MM.1S (cell line): ENCODE measurements at regions not wholly inside any gene's neighbourhood (a gene's known extent, or its start where the extent isn't known, plus 50 kb on each side); places are given as distances from the start of the nearest gene placed in this dataset.

Experiments used
- DNase-seq: peaks from one replicate; pipeline ENCODE4 v3.0.0-alpha.2; 2015
- H2AFZ ChIP-seq: fragments of 300-600 bp; sonication (generic); 2 replicates; pipeline ENCODE4 v1.6.0; 2016; ENCODE audit warnings: antibody characterized with exemption, low read length
- H3F3A ChIP-seq: fragments of 300-600 bp; sonication (generic); 2 replicates; pipeline ENCODE4 v1.6.1; 2016; ENCODE audit warnings: mild to moderate bottlenecking, antibody characterized with exemption, low read length, moderate library complexity, mixed read lengths; ENCODE audit not compliant: insufficient read depth
- H3K27ac ChIP-seq: fragments of 300-600 bp; sonication (generic); 2 replicates; pipeline ENCODE4 v1.5.1; 2016; ENCODE audit warnings: mild to moderate bottlenecking, low read length
- H3K27me3 ChIP-seq: fragments of 300-600 bp; sonication (generic); replicated peaks from 2 replicates; pipeline ENCODE4 v1.6.0; 2016; ENCODE audit warnings: low read length; ENCODE audit not compliant: insufficient read depth
- H3K36me3 ChIP-seq: fragments of 300-600 bp; sonication (generic); replicated peaks from 2 replicates; pipeline ENCODE4 v1.6.1; 2016; ENCODE audit warnings: mild to moderate bottlenecking, low read length, mixed read lengths; ENCODE audit not compliant: insufficient read depth
- H3K4me1 ChIP-seq: fragments of 300-600 bp; sonication (generic); 2 replicates; pipeline ENCODE4 v1.6.1; 2016; ENCODE audit warnings: low read length, mixed read lengths
- H3K4me2 ChIP-seq: fragments of 300-600 bp; sonication (generic); 2 replicates; pipeline ENCODE4 v1.6.0; 2016; ENCODE audit warnings: low read depth, low read length
- H3K4me3 ChIP-seq: fragments of 300-600 bp; sonication (generic); 2 replicates; pipeline ENCODE4 v1.5.1; 2016; ENCODE audit warnings: low read length, mixed read lengths
- H3K79me2 ChIP-seq: fragments of 300-600 bp; sonication (generic); 2 replicates; pipeline ENCODE4 v1.6.1; 2016; ENCODE audit warnings: mixed run types, low read length, mixed read lengths
- H3K9ac ChIP-seq: fragments of 300-600 bp; sonication (generic); 2 replicates; pipeline ENCODE4 v1.6.1; 2016; ENCODE audit warnings: low read length, mixed read lengths
- H3K9me2 ChIP-seq: fragments of 300-600 bp; sonication (generic); replicated peaks from 2 replicates; pipeline ENCODE4 v1.6.1; 2016; ENCODE audit warnings: mild to moderate bottlenecking, low read length, mixed read lengths; ENCODE audit not compliant: insufficient read depth
- H3K9me3 ChIP-seq: fragments of 300-600 bp; sonication (generic); replicated peaks from 2 replicates; pipeline ENCODE4 v1.6.1; 2016; ENCODE audit warnings: mild to moderate bottlenecking, low read length, mixed read lengths; ENCODE audit not compliant: insufficient read depth
- H4K20me1 ChIP-seq: fragments of 300-600 bp; sonication (generic); 2 replicates; pipeline ENCODE4 v1.6.1; 2016; ENCODE audit warnings: mild to moderate bottlenecking, low read length, moderate library complexity, mixed read lengths; ENCODE audit not compliant: insufficient read depth
- CTCF ChIP-seq: fragments of 300-600 bp; sonication (generic); IDR thresholded peaks from 2 replicates; pipeline ENCODE4 v1.5.1; 2016; ENCODE audit warnings: antibody characterized with exemption, low read length, mixed read lengths
- EZH2 ChIP-seq: fragments of 300-600 bp; sonication (generic); optimal IDR thresholded peaks from 2 replicates; pipeline ENCODE3; 2017; ENCODE audit warnings: low read depth, mild to moderate bottlenecking, antibody characterized with exemption, low read length, mixed read lengths
- EZH2phosphoT487 ChIP-seq: fragments of 300-600 bp; sonication (generic); IDR thresholded peaks from 2 replicates; pipeline ENCODE4 v1.6.1; 2018; ENCODE audit warnings: antibody characterized with exemption, low read length

GRCh38 chr1:191839891-191840290 lies 318.4 kb upstream of the RGS18 start:
- H3K9me2 ChIP-seq = no peaks in the 10 kb centered on the region
- H3F3A ChIP-seq = no peaks in the 10 kb centered on the region
- no peak overlapping the region for H3K4me2 ChIP-seq
- H3K27me3 ChIP-seq = no peaks in the 10 kb centered on the region
- no peak overlapping the region for H3K27ac ChIP-seq
- H2AFZ ChIP-seq = no peak overlapping the region
- no peaks in the 10 kb centered on the region for H3K36me3 ChIP-seq
- no peak overlapping the region for H3K4me3 ChIP-seq
- DNase-seq = no peak
- H3K9me3 ChIP-seq = no peaks in the 10 kb centered on the region
- no peak overlapping the region for H3K9ac ChIP-seq
- H4K20me1 ChIP-seq = no peaks in the 10 kb centered on the region
- no peaks in the 10 kb centered on the region for H3K4me1 ChIP-seq
- no peaks in the 10 kb centered on the region for H3K79me2 ChIP-seq
- no peak for TF ChIP-seq CTCF

- DNase-seq = no peak
- Histone ChIP-seq H2AFZ (no peak overlapping the region), H3K4me2 (no peak overlapping the region), H3K9me3 (no peaks in the 10 kb centered on the region), H4K20me1 (no peaks in the 10 kb centered on the region), H3K79me2 (no peaks in the 10 kb centered on the region), H3K9ac (no peak overlapping the region), H3K27ac (no peak overlapping the region), H3K36me3 (no peaks in the 10 kb centered on the region), H3K9me2 (no peaks in the 10 kb centered on the region), H3K27me3 (no peaks in the 10 kb centered on the region), H3K4me3 (no peak overlapping the region), H3F3A (no peaks in the 10 kb centered on the region), H3K4me1 (no peaks in the 10 kb centered on the region)
- TF ChIP-seq EZH2phosphoT487 (no peak), CTCF (no peak), EZH2 (no peak)
Measured at GRCh38 chr1:191851799-191852595, 306.3 kb upstream of the RGS18 start.

GRCh38 chr1:191852907-191853306 lies 305.4 kb upstream of the RGS18 start:
- H2AFZ ChIP-seq = no peak overlapping the region
- TF ChIP-seq CTCF (no peak), EZH2phosphoT487 (no peak), EZH2 (no peak)
- H3F3A ChIP-seq = no peaks in the 10 kb centered on the region
- H3K4me3 ChIP-seq = no peak overlapping the region
- no peaks in the 10 kb centered on the region for H3K27me3 ChIP-seq
- H3K36me3 ChIP-seq = no peaks in the 10 kb centered on the region
- no peaks in the 10 kb centered on the region for H3K4me1 ChIP-seq
- no peaks in the 10 kb centered on the region for H3K9me2 ChIP-seq
- no peak overlapping the region for H3K27ac ChIP-seq
- H3K79me2 ChIP-seq = no peaks in the 10 kb centered on the region
- no peak overlapping the region for H3K9ac ChIP-seq
- no peak for DNase-seq
- no peaks in the 10 kb centered on the region for H4K20me1 ChIP-seq
- no peak overlapping the region for H3K4me2 ChIP-seq
- H3K9me3 ChIP-seq = no peaks in the 10 kb centered on the region
